ENCODE measurements at regions not wholly inside any gene's neighbourhood (a gene's known extent, or its start where the extent isn't known, plus 50 kb on each side); places are given as distances from the start of the nearest gene placed in this dataset.

DNA sequence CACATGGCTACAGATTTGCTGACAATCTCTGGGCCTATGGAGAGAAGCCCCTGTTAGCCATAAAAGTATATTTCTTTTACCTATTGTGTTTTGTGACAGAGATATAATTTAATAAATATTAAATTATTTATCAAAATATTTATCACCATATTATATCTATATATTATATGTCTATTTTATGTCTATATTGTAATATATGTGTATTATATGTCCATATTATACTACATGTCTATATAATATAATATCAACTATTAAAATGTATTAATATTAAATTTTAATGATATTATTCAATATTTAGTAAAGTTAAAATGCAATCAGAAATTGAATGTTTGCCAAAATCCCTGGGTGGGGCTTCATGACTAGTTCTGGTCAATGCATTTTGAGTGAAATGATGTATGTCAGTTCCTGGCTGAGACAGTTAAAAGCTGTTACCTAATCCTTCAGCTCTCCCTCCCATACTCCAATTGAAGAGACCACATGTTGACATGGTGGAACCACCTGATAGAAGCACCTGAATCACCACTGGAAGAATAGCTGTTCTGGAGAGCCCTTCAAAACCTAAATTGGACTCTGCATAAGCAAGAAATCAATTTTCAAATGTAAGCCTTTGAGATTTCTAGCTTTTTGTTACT is 357.3 kb upstream of the DDHD1 start:
- DNase-seq, result no peak

DNA sequence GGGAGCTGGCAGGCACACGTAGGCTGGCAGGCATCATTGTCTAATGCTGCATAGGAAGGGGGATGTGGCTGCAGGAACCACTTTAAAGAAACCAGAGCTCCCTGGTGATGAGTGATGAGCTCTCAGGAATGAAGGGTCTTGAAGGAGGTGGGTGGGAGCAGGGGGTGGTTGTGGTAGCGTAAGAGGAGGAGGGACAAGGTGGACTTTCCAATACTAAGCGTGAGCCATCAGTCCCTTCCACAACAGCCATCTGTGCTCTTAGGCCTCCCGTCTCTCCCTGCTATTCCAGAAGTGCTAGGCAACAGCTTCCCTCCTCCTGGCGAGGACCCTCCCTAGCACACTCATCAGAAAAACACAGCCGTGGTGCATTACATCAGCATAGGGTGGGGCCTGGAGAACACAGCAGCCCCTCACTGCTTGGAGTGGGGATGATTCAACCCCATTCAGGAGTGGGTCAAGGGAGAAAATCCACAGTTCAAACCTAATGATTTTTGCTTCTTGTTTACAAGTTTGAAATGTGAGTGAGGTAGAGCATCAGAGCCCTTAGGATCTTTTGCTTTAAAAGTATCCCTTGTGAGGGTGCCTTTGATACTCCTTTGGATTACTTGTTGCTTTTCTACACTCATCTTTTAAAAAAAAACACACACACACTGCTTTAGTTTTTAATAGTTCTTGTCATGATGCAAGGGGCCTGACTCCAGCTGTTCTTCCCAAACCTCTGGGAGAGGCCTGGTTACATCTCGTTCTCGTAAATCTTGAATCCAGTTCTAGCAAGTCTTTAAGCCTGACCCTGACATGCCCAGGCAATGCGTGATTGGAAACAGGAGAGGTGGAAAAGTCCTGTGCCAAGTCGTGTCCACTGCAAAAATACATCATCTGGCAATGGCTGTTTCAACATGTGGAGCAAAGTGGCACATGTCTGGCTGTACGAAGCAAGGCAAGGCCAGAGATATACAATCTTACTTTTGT is 356.4 kb upstream of the DDHD1 start:
- no peak for DNase-seq

DNA sequence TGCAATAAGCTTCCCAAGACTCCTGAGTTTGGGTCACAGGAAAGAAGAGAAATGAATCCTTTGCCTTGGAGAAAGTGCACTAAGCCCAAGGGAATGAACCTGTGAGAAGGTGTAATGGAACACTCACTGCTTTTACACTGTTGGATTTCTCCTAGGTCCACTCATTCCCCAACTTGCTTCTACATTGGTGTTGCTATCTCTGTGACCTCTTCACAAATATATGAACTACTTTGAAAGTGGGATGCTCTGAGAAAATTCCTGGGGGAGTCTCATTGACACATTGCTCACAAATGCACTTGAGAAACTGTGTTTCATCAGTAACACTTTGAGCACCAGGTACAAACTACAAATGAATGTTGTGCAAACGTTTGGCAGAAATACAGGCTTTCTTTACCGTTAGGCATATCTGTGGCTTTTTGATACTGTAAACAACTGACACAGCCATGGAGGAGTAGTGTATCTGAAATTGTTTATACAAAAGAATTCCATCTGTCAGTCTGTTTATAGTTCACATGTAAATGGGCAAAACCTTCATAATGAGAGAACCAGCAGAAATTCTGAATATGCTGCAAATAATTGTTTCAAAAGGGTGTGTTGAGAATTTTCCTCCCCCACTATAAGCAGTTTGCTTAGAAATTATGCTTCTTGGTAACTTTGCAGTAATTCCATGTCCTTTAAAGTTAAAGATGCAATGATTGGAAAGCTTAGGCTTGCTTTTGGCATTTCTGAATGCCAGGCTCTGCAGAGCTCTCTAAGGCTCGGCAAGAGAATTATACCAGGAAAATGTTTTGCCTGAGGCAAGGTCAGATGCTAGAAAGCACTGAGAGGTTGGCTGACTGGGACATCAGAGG is 348.5 kb upstream of the DDHD1 start:
- DNase-seq, result no peak

DNA sequence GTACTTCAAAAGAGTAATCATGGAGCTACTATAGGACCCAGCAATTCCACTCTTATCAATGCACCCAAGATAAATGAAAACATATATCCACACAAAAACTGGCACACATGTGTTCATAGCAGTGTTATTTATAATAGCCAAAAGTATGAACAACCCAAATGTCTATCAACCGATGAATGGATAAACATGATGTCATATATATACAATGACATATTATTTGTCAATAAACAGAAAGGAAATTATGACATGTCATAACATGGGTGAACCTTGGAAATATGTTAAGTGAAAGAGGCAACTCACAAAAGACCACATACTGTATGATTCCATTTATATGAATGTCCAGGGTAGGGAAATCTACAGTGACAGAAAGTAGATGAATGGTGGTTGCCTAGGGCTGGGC is 347.1 kb upstream of the DDHD1 start:
- no peak for DNase-seq

DNA sequence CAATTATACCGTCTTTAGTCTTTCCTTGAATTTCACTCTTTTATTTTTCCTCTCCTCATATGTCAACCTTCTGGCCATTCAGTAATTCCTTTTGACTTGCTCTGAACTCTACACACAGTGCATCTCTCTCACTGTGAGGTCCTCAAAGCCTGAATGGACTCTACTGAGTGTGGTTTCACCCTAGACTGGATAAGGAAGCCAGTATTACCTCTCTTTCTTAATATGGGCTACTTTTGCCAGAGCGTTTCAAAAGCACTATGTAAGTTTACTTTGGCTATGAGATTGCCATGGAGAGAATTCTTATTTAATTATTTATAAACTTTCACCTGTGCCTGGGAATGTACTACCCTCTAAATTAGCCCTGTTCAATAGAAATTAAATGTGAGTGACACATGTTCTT is 343.5 kb upstream of the DDHD1 start:
- DNase-seq, result no peak

DNA sequence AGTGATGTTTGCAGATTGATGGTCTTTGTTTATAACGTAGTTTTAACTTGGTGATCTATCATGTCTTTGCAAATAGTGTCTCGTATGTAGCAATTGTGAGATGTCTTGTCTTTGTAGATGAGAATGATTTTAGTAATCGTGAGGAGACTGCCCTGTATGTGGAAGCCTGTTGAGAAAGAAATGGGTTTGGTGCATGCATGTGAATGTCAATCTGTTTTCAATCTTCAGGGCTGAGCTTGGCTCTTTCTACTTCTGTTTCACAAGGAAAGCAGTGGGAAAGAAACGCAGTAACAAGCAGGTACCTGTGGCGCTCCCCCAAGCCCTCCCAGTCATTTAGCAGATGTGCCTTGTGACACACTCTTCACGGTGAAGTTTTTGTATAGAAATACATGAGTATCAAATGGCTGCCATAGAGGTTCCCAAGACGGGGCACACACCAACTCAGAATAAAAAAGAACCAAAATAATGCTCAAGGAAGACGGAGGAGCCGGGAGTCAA is 342.8 kb upstream of the DDHD1 start:
- no peak for DNase-seq

DNA sequence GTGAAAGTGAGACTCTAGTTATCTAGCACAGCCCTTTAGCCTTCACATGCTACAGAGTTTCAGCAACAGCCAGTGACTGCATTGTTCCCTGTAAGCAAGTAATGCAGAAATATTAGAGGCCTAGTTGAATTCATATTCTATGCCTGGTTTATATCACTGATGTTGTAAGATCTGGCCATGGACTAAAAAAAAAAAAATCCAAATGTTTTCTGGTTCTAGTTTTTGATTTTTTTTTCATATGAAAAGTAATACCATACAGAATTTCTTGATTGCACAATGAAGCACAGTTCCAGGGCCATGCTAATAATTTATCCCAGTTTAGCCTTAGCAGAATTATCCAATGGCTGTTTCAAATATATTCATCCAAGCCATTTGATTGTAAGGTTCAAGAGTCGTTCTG is 341.5 kb upstream of the DDHD1 start:
- no peak for DNase-seq

- no peak for DNase-seq
Observed at GRCh38 chr14:53493860-53494259, 340.7 kb upstream of the DDHD1 start.

DNA sequence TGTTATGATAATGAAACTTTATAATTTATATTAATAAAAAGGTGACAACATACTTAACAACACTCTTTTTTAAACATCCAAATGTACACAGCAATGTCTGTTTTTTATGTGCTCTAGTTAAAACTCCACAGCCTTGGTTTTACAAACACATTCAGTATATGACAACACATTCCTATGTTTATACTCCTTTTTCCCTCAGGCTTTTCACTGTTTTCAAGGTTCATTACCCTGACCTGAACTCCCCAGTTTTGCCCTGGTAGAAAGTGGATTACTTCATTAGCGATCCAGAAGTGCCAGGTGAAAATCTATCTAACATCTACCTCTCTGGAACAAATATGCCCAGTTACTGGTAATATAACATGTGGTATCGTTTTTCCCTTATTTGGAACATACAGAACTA is 340.2 kb upstream of the DDHD1 start:
- DNase-seq, result no peak

- no peak for DNase-seq
Observed at GRCh38 chr14:53491884-53492277, 338.8 kb upstream of the DDHD1 start.

DNA sequence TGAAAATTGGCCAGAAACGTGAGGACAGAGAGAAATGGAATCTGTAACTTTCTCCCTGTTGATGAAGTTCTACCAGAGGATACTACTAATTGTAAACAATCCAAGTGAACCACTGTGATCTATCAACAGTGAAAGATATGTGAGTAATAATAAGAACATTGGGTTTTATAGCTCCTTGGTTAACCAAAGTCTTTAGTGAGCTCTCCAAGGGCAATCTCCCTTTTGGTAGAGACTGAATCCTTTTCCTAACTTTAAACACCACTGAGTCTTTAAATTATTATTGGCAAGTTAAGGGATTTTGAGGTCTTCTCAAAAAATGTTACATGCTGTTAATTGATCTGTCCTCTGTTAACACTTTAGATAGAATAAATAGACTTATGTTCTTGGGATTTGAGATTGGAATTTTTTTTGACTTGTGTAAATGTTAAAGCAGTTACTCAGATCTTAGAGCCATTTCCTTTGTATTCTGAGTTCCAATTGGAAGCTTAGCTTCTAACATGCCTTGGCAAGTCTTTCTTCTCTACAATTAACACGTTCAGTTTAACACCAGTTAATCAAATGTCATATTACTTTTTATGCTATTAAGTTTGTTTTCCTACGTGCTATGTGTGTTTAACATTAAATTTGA is 338.2 kb upstream of the DDHD1 start:
- DNase-seq, result no peak

GRCh38 chr14:53478174-53478573 is 325.1 kb upstream of the DDHD1 start:
- DNase-seq, result no peak

GRCh38 chr14:53473480-53473879 is 320.4 kb upstream of the DDHD1 start:
- no peak for DNase-seq

DNA sequence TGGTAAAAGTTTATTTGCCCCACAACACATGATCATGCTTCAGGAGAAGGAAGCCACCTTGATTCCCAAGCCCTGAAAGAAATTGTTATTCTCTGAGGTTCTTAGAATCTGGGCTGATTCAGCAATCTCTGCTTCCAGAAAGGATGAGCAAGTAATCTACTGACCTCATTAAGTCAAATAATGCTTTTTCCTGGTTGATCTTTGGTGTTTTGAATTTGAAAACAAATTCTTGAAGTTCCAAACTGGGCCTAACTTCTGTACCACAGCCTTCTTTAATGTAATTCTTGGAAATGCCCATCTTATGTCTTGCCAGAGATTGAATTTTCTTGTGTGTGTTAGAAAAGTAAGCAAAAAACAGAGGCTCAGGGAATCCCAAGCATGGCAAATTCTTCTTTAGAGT is 319.2 kb upstream of the DDHD1 start:
- DNase-seq, result no peak

DNA sequence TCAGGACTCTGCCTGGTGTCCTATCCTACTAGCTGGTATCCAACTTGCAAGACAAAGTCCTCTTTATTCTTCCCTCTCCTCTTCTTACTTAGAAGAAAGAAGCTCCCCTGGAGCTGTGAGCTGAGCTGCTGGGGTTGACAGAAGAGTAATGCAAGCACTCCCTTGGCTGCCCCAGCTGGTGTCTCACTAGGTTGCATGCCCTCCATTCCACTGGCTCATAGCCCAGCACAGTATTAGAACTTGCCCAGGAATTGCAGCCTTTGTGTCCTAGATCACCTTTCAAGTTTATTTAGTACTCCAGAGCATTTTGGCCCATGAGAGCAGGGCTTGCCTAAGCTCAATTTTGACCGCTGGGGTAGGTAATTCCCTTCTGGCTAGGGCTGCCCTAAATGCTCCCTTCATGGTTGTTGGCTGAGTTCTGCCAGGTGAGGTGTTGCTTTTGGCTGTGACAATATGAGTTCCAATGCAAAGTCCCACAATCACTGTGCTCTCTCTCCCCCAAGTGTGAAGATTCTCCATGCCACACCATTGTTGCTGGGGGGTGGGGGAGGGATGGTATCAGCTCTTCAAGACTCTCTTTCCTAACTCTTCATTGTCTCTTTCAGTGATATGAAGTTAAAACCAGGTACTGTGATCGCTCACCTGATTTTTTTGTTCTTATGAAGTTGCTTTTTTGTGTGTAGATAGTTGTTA is 317.4 kb upstream of the DDHD1 start:
- no peak for DNase-seq

- DNase-seq, result no peak
Observed at GRCh38 chr14:53468876-53469275, 315.8 kb upstream of the DDHD1 start.

- no peak for DNase-seq
Observed at GRCh38 chr14:53464376-53464775, 311.3 kb upstream of the DDHD1 start.

DNA sequence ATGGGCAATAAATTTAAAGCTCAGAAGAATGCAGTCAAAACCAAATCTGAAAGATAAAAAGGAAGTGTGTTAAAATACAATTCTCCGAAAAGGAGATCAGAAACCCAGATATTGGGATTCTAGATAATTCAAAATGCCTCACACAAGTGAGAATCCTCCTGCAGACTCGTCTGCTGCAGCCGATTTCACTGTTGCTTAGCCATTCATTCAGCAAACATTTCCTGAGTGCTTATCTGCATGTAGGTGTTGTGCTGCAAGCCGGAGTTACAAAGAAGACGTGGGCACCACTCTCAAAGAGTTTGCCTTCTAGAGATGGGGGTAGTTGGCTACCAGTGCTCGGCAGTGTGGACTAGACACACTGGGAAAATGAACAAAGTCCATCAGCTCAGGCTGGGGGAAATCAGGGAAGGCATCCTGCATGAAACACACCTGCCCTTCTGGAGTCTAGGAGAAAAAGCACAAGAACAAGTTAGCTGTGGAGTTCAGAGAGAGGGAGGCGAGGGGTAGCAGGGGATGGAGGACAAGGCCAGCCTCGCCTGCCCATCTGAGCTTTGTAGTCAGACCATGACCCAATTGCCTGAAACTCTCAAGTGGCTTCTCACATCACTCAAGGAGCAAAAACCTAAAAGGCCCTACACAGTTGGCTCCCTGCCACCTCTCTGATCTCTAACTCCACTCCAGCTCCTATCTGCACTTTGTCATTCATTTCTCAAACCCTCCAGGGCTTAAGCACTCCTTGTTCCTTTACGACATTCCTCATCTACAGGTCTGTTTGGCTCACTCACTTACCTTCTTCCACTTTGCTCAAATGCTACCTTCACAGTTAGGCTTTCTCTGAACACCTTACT is 310.0 kb upstream of the DDHD1 start:
- no peak for DNase-seq

- no peak for DNase-seq
Observed at GRCh38 chr14:53461858-53462257, 308.7 kb upstream of the DDHD1 start.

DNA sequence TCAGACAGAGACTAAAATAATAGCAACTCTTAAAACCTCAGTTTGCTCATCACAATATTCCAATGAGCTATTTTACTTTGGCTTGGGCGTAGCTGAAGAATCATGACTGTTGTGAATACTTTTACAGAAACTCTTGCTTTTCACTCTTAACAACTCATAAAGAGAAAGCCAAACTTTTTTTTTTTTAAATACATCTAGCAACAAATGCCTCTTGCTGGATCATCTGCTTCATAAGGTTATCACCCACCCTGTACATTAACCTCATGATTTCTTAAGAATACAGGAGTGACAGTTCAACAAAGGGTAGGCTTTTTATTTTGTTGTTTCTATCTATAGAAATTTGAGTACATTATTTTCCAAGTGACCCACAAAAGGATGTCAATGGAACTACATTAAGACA is 307.4 kb upstream of the DDHD1 start:
- no peak for DNase-seq

GRCh38 chr14:53458368-53458814 is 305.3 kb upstream of the DDHD1 start:
- no peak for DNase-seq
